Astrocyte of the spinal cord (primary cell): ENCODE measurements at regions not wholly inside any gene's neighbourhood (a gene's known extent, or its start where the extent isn't known, plus 50 kb on each side); places are given as distances from the start of the nearest gene placed in this dataset.

Source experiments
- DNase-seq: peaks from one replicate; pipeline ENCODE4 v3.0.0; 2011; ENCODE audit warnings: low read depth, low spot score
- H3K4me3 ChIP-seq: 2 replicates; pipeline ENCODE4 v1.5.1; 2011; ENCODE audit warnings: low read depth, mild to moderate bottlenecking, low read length, moderate library complexity
- CTCF ChIP-seq: IDR thresholded peaks from 2 replicates; pipeline ENCODE4 v1.5.1; 2012; ENCODE audit warnings: low read depth, mild to moderate bottlenecking, low read length, inconsistent platforms
- in situ Hi-C: cut with HindIII; loops from 2 replicates; pipeline ENCODE4 v1.10.0; 2017; ENCODE audit warnings: low sequenced_read_pairs

- DNase-seq: peak; percentile 5
- TF ChIP-seq CTCF: no peak
- in situ Hi-C loops: no loop called here
- H3K4me3 ChIP-seq: no peak overlapping the region
These were observed 165.4 kb upstream of the C1QTNF7 start for GRCh38 chr4:15262396-15262795.

- TF ChIP-seq CTCF: no peak
- in situ Hi-C loops: no loop called here
- no peak overlapping the region for H3K4me3 ChIP-seq
- DNase-seq: no peak
These were observed 157.6 kb upstream of the C1QTNF7 start for GRCh38 chr4:15270201-15270600.

- H3K4me3 ChIP-seq: no peak overlapping the region
- in situ Hi-C loops: no loop called here
- no peak for TF ChIP-seq CTCF
- DNase-seq: no peak
These were observed 141.8 kb upstream of the C1QTNF7 start for GRCh38 chr4:15286041-15286440.

GRCh38 chr4:15291122-15291521 lies 136.7 kb upstream of the C1QTNF7 start:
- in situ Hi-C loops: no loop called here
- no peak overlapping the region for H3K4me3 ChIP-seq
- DNase-seq: no peak
- TF ChIP-seq CTCF: no peak

- in situ Hi-C loops: no loop called here
- no peak for TF ChIP-seq CTCF
- DNase-seq: no peak
- H3K4me3 ChIP-seq: no peak overlapping the region
These were observed 134.1 kb upstream of the C1QTNF7 start for GRCh38 chr4:15293711-15294110.

GRCh38 chr4:15294202-15294601 lies 133.6 kb upstream of the C1QTNF7 start:
- H3K4me3 ChIP-seq: no peak overlapping the region
- in situ Hi-C loops: no loop called here
- no peak for TF ChIP-seq CTCF
- DNase-seq: no peak

- in situ Hi-C loops: no loop called here
- TF ChIP-seq CTCF: no peak
- no peak overlapping the region for H3K4me3 ChIP-seq
- DNase-seq: no peak
These were observed 133.0 kb upstream of the C1QTNF7 start for GRCh38 chr4:15294832-15295231.
